ENCODE measurements at regions not wholly inside any gene's neighbourhood (a gene's known extent, or its start where the extent isn't known, plus 50 kb on each side); places are given as distances from the start of the nearest gene placed in this dataset.

DNA sequence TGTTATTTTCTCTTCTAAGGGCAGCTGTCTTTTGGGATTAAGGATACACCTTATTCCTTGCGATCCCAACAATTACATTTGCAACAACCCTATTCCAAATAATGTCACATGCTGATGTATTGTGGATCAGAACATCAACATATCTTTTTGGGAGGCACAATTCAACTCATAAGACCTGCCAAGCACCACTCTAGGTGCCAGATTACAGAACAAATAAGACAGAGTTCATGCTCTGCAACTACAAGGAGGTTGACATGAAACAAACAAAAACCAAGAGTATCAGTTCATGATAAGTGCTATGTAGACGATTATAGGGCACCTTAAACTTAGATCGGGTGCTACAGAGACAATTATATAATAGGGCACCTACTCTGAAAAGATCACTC is 203.2 kb upstream of the SGK1 start:
- Histone ChIP-seq H3K36me3 (ENCODE audit: control insufficient read depth, low read length) (no peaks in the 10 kb centered on the region), H3F3A (ENCODE audit: control insufficient read depth, insufficient read depth) (no peaks in the 10 kb centered on the region), H3K27me3 (ENCODE audit: control insufficient read depth, low read length) (no peaks in the 10 kb centered on the region), H3K27ac (ENCODE audit: low read depth, low read length) (no peak overlapping the region), H3K4me3 (ENCODE audit: low read length) (no peak overlapping the region), H3K79me2 (ENCODE audit: control insufficient read depth, low read length) (no peaks in the 10 kb centered on the region), H3K4me1 (ENCODE audit: control insufficient read depth, low read length) (peaks cover 17% of the 10 kb centered on the region), H4K20me1 (ENCODE audit: control insufficient read depth, insufficient read depth, low read depth, low read length) (no peaks in the 10 kb centered on the region), H3K9me3 (ENCODE audit: control insufficient read depth, insufficient read depth, low read length) (no peaks in the 10 kb centered on the region), H3K4me2 (ENCODE audit: low read length) (no peak overlapping the region), H3K9me2 (replicated peaks; ENCODE audit: control insufficient read depth, low read length) (no peaks in the 10 kb centered on the region)
- TF ChIP-seq EZH2phosphoT487 (IDR thresholded peaks at IDR 0.05; ENCODE audit: borderline replicate concordance, low read length), result no peak
- TF ChIP-seq, protein P1, sequence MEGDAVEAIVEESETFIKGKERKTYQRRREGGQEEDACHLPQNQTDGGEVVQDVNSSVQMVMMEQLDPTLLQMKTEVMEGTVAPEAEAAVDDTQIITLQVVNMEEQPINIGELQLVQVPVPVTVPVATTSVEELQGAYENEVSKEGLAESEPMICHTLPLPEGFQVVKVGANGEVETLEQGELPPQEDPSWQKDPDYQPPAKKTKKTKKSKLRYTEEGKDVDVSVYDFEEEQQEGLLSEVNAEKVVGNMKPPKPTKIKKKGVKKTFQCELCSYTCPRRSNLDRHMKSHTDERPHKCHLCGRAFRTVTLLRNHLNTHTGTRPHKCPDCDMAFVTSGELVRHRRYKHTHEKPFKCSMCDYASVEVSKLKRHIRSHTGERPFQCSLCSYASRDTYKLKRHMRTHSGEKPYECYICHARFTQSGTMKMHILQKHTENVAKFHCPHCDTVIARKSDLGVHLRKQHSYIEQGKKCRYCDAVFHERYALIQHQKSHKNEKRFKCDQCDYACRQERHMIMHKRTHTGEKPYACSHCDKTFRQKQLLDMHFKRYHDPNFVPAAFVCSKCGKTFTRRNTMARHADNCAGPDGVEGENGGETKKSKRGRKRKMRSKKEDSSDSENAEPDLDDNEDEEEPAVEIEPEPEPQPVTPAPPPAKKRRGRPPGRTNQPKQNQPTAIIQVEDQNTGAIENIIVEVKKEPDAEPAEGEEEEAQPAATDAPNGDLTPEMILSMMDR (IDR thresholded peaks at IDR 0.05; ENCODE audit: low read depth, low read length, poor library complexity, severe bottlenecking), result no peak

DNA sequence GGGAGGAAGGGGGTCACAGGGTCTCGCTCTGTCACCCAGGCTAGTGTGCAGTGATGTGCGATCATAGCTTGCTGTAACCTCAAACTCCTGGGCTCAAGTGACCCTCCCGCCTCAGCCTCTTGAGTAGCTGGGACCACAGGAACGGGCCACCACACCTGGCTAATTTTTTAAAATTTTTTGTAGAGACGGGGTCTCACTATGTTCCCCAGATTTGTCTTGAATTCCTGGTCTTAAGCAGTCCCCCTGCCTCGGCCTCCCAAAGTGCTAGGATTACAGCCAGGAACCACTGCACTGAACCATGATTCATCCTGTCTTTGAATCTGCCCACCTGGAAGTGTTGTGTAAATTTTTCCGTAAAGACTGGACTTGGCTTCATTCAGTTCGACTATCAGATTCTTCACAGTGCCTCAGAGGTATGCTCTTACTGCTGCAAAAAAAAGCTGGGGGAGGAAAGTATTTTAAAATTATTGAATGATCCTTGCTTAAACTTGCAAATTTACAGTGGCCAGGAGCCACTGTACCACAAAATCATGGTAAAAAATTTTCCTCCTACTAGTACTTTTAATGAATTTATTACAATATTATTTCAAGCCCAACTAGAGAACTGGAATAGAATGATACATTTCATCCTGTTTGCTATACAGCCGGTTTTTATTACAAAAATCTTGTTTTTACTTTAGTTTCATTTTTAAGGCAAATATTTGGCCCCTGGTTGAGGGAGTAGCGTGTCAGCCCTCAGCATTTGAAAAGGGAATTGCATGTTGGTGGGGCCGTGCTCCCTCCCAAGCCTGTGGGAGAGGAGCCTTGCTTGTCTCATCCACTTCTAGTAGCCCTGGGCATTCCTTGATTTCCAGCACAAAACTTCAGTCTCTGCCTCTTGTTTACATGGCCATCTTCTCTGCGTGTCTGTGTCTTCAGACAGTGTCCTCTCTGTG is 202.5 kb upstream of the SGK1 start:
- H3K27ac ChIP-seq (ENCODE audit: low read depth, low read length), result no peak overlapping the region
- H4K20me1 ChIP-seq (ENCODE audit: control insufficient read depth, insufficient read depth, low read depth, low read length), result no peaks in the 10 kb centered on the region
- H3K9me2 ChIP-seq (replicated peaks; ENCODE audit: control insufficient read depth, low read length), result no peaks in the 10 kb centered on the region
- no peaks in the 10 kb centered on the region for H3K79me2 ChIP-seq (ENCODE audit: control insufficient read depth, low read length)
- H3K27me3 ChIP-seq (ENCODE audit: control insufficient read depth, low read length), result no peaks in the 10 kb centered on the region
- peak overlapping the region; percentile 47 for H3K4me3 ChIP-seq (ENCODE audit: low read length)
- peak overlapping the region; percentile 61 for H3K4me2 ChIP-seq (ENCODE audit: low read length)
- H3K4me1 ChIP-seq (ENCODE audit: control insufficient read depth, low read length), result peaks cover 17% of the 10 kb centered on the region
- H3K36me3 ChIP-seq (ENCODE audit: control insufficient read depth, low read length), result no peaks in the 10 kb centered on the region
- H3K9me3 ChIP-seq (ENCODE audit: control insufficient read depth, insufficient read depth, low read length), result no peaks in the 10 kb centered on the region
- H3F3A ChIP-seq (ENCODE audit: control insufficient read depth, insufficient read depth), result no peaks in the 10 kb centered on the region
- no peak for TF ChIP-seq EZH2phosphoT487 (IDR thresholded peaks at IDR 0.05; ENCODE audit: borderline replicate concordance, low read length)
- TF ChIP-seq, protein P1 (IDR thresholded peaks at IDR 0.05; ENCODE audit: low read depth, low read length, poor library complexity, severe bottlenecking), result no peak

DNA sequence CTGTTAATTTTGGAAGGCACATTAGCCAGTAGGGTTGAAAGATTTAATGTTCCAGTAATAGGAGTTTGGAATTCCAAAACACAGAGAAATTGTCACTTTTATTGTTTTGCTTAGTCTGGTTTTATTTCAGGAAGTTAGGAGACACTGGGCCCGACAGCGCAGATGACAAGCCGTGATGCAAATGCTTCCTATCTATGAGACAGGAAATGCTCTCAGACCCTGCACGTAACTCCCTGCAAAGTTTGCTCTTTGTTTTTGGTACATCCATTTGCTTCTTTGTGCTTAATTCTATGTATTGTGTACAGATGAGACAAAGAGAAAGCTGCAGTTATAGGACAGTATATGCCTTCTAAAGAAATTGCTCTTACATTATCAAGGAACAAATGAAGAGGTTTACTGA is 201.6 kb upstream of the SGK1 start:
- Histone ChIP-seq H3K4me3 (ENCODE audit: low read length) (peak overlapping the region; percentile 47), H3K4me1 (ENCODE audit: control insufficient read depth, low read length) (peaks cover 17% of the 10 kb centered on the region)

More for the DNA sequence above, 201.6 kb upstream of the SGK1 start:
- Histone ChIP-seq H3K27ac (ENCODE audit: low read depth, low read length) (0 out of 2 replicates have a peak overlapping the region, but pooled peaks have one; percentile 26), H3K36me3 (ENCODE audit: control insufficient read depth, low read length) (no peaks in the 10 kb centered on the region), H4K20me1 (ENCODE audit: control insufficient read depth, insufficient read depth, low read depth, low read length) (no peaks in the 10 kb centered on the region), H3K9me3 (ENCODE audit: control insufficient read depth, insufficient read depth, low read length) (no peaks in the 10 kb centered on the region), H3K9me2 (replicated peaks; ENCODE audit: control insufficient read depth, low read length) (no peaks in the 10 kb centered on the region), H3F3A (ENCODE audit: control insufficient read depth, insufficient read depth) (no peaks in the 10 kb centered on the region), H3K27me3 (ENCODE audit: control insufficient read depth, low read length) (no peaks in the 10 kb centered on the region), H3K4me2 (ENCODE audit: low read length) (peak overlapping the region; percentile 61), H3K79me2 (ENCODE audit: control insufficient read depth, low read length) (no peaks in the 10 kb centered on the region)
- TF ChIP-seq EZH2phosphoT487 (IDR thresholded peaks at IDR 0.05; ENCODE audit: borderline replicate concordance, low read length), result no peak
- TF ChIP-seq, protein P1 (IDR thresholded peaks at IDR 0.05; ENCODE audit: low read depth, low read length, poor library complexity, severe bottlenecking), result no peak

Measured in DOHH2 (cell line).